ENCODE measurements at regions not wholly inside any gene's neighbourhood (a gene's known extent, or its start where the extent isn't known, plus 50 kb on each side); places are given as distances from the start of the nearest gene placed in this dataset.

DNA sequence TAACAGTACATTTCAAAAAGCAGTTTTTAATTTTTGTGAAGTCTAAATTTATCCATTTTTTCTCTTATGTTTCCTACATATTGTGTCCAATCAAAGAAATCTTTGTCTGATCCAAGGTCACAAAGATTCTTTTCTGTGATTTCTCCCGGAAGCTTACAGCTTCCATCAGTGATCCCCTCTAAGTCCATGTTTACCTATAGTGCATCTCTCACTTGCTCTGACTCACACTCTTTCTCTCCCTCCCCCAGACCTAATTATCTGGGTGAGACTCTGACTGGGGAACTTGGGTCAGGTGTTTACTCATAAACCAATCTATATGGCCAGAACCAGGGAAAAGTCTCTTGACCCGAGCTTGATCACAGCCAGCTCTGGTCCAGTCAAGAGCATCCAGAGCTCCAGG lies 224.4 kb downstream of the SPTSSA start:
- FAIRE-seq (no peak), DNase-seq (no peak)
- H3K4me3 ChIP-seq (ENCODE audit: low read length in 3 of 3) = no peak overlapping the region
- no peaks in the 10 kb centered on the region for H3K4me1 ChIP-seq (ENCODE audit: control insufficient read depth in 2 of 3, insufficient read depth in 2 of 3, low read depth in 1 of 3, low read length in 3 of 3)
- H3K9me3 ChIP-seq (ENCODE audit: control insufficient read depth in 2 of 3, insufficient read depth in 1 of 3, low read length in 3 of 3) = no peaks in the 10 kb centered on the region
- intact Hi-C loops (cut with DNase I) = no loop called here
- TF ChIP-seq, protein P1, sequence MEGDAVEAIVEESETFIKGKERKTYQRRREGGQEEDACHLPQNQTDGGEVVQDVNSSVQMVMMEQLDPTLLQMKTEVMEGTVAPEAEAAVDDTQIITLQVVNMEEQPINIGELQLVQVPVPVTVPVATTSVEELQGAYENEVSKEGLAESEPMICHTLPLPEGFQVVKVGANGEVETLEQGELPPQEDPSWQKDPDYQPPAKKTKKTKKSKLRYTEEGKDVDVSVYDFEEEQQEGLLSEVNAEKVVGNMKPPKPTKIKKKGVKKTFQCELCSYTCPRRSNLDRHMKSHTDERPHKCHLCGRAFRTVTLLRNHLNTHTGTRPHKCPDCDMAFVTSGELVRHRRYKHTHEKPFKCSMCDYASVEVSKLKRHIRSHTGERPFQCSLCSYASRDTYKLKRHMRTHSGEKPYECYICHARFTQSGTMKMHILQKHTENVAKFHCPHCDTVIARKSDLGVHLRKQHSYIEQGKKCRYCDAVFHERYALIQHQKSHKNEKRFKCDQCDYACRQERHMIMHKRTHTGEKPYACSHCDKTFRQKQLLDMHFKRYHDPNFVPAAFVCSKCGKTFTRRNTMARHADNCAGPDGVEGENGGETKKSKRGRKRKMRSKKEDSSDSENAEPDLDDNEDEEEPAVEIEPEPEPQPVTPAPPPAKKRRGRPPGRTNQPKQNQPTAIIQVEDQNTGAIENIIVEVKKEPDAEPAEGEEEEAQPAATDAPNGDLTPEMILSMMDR (IDR thresholded peaks at IDR 0.05; ENCODE audit: borderline replicate concordance, extremely low read depth, insufficient read depth) = no peak
- no peaks in the 10 kb centered on the region for H3K36me3 ChIP-seq (ENCODE audit: control insufficient read depth in 2 of 3, insufficient read depth in 3 of 3, low read length in 3 of 3)
- no peak overlapping the region for H3K9ac ChIP-seq (ENCODE audit: low read length in 3 of 3)
- no peak overlapping the region for H3K27ac ChIP-seq (ENCODE audit: low read depth in 2 of 2, low read length in 2 of 2)
- H3K27me3 ChIP-seq (ENCODE audit: control insufficient read depth, insufficient read depth, low read length) = no peaks in the 10 kb centered on the region

DNA sequence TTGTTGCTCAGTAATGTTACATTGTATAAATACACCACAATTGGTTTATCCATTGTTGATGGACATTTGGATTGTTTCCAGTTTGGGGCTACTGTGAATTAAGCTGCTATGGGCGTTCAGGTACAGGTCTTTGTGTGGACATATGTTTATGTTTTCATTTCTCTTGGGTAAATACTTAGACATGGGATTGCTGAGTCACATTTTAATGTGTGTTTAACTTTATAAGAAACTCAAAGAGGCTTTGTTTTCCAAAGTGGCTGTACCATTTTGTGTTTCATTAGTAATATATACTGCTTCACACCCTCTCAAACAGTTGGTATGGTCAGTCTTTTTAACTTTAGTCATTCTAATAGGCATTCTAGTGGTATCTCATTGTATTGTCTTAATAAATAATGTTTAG lies 225.0 kb downstream of the SPTSSA start:
- Histone ChIP-seq H3K9ac (ENCODE audit: low read length in 3 of 3) (no peak overlapping the region), H3K9me3 (ENCODE audit: control insufficient read depth in 2 of 3, insufficient read depth in 1 of 3, low read length in 3 of 3) (no peaks in the 10 kb centered on the region), H3K4me3 (ENCODE audit: low read length in 3 of 3) (no peak overlapping the region), H3K27ac (ENCODE audit: low read depth in 2 of 2, low read length in 2 of 2) (no peak overlapping the region), H3K27me3 (ENCODE audit: control insufficient read depth, insufficient read depth, low read length) (no peaks in the 10 kb centered on the region), H3K36me3 (ENCODE audit: control insufficient read depth in 2 of 3, insufficient read depth in 3 of 3, low read length in 3 of 3) (no peaks in the 10 kb centered on the region), H3K4me1 (ENCODE audit: control insufficient read depth in 2 of 3, insufficient read depth in 2 of 3, low read depth in 1 of 3, low read length in 3 of 3) (no peaks in the 10 kb centered on the region)
- FAIRE-seq = no peak
- intact Hi-C loops (cut with DNase I) = no loop called here
- TF ChIP-seq, protein P1 (IDR thresholded peaks at IDR 0.05; ENCODE audit: borderline replicate concordance, extremely low read depth, insufficient read depth) = no peak
- DNase-seq = no peak

DNA sequence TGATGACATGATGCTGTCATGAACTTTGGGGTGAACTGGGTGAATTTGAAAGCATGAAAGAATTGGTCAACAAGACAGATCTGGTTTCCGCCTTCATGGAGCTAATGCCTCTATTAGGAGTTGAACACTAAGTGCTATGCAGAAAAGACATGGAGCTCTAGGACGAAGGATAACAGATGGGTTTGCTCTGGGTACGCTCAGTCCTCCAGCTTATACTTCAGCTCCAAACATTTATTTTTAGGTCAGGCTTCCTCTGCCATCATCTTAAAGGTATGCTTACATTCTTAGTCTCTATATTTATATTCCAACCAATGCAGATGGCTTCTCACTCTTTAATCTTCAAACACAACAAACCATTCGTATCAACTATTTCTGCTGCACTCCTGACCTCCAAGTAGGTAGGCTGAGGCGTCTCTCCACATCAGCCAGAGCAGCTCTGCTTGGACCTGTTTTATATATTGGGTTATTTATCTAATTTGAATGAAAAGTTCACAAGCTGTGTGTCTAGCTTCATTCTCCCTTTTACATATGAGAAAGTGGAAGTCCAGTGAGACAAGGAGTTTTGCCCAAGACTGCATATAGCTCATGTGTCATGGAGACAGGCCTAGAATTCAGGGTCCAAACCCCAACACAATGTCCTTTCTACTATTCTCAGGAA lies 226.3 kb downstream of the SPTSSA start:
- TF ChIP-seq, protein P1 (IDR thresholded peaks at IDR 0.05; ENCODE audit: borderline replicate concordance, extremely low read depth, insufficient read depth) = no peak
- no peaks in the 10 kb centered on the region for H3K27me3 ChIP-seq (ENCODE audit: control insufficient read depth, insufficient read depth, low read length)
- FAIRE-seq (no peak), DNase-seq (no peak)
- intact Hi-C loops (cut with DNase I) = no loop called here
- H3K27ac ChIP-seq (ENCODE audit: low read depth in 2 of 2, low read length in 2 of 2) = no peak overlapping the region
- H3K9ac ChIP-seq (ENCODE audit: low read length in 3 of 3) = no peak overlapping the region
- H3K36me3 ChIP-seq (ENCODE audit: control insufficient read depth in 2 of 3, insufficient read depth in 3 of 3, low read length in 3 of 3) = no peaks in the 10 kb centered on the region
- no peaks in the 10 kb centered on the region for H3K4me1 ChIP-seq (ENCODE audit: control insufficient read depth in 2 of 3, insufficient read depth in 2 of 3, low read depth in 1 of 3, low read length in 3 of 3)
- H3K4me3 ChIP-seq (ENCODE audit: low read length in 3 of 3) = no peak overlapping the region
- H3K9me3 ChIP-seq (ENCODE audit: control insufficient read depth in 2 of 3, insufficient read depth in 1 of 3, low read length in 3 of 3) = no peaks in the 10 kb centered on the region

DNA sequence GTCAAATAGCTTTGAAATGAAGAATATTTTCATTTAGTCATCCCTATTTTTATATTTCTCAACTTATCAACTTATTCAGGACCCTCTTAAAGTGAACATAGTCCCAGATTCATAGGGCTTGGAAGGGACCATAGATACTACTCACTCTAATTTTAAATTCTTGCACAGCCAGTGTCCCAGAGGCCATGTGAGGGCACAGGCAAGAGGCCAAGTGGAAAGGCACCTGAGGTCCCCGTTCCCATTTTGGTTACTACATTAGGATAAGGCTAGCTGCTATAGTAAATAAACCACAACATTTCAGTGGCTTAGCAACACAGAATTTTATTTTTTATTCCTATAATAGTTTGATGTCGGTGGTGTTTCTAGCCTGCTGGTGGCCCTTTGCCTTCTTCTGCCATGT lies 227.8 kb downstream of the SPTSSA start:
- DNase-seq (no peak), FAIRE-seq (no peak)
- TF ChIP-seq, protein P1 (IDR thresholded peaks at IDR 0.05; ENCODE audit: borderline replicate concordance, extremely low read depth, insufficient read depth) = no peak
- Histone ChIP-seq H3K4me3 (ENCODE audit: low read length in 3 of 3) (no peak overlapping the region), H3K9me3 (ENCODE audit: control insufficient read depth in 2 of 3, insufficient read depth in 1 of 3, low read length in 3 of 3) (no peaks in the 10 kb centered on the region), H3K9ac (ENCODE audit: low read length in 3 of 3) (no peak overlapping the region), H3K4me1 (ENCODE audit: control insufficient read depth in 2 of 3, insufficient read depth in 2 of 3, low read depth in 1 of 3, low read length in 3 of 3) (no peaks in the 10 kb centered on the region), H3K36me3 (ENCODE audit: control insufficient read depth in 2 of 3, insufficient read depth in 3 of 3, low read length in 3 of 3) (no peaks in the 10 kb centered on the region), H3K27ac (ENCODE audit: low read depth in 2 of 2, low read length in 2 of 2) (no peak overlapping the region), H3K27me3 (ENCODE audit: control insufficient read depth, insufficient read depth, low read length) (no peaks in the 10 kb centered on the region)
- intact Hi-C loops (cut with DNase I) = no loop called here
